Mucosa of descending colon (tissue), 3 donors: ENCODE measurements at regions not wholly inside any gene's neighbourhood (a gene's known extent, or its start where the extent isn't known, plus 50 kb on each side); places are given as distances from the start of the nearest gene placed in this dataset.

Experiments used
- ATAC-seq: fragments of 200-7000 bp; cut with Tn5 transposase; one replicate; pipeline ENCODE4 v1.9.1; 2020; ENCODE audit warnings: mild to moderate bottlenecking, moderate library complexity
- DNase-seq, 3 donors: peaks; one replicate each; pipeline ENCODE4 v3.0.0-alpha.2; 2020
- H3K36me3 ChIP-seq: fragments of 200-600 bp; one replicate; pipeline ENCODE4 v1.8.0; 2021; ENCODE audit warnings: low read depth, mild to moderate bottlenecking
- H3K4me1 ChIP-seq: fragments of 200-600 bp; one replicate; pipeline ENCODE4 v1.8.0; 2021; ENCODE audit warnings: low read depth, mild to moderate bottlenecking
- H3K4me3 ChIP-seq: fragments of 200-600 bp; one replicate; pipeline ENCODE4 v1.8.0; 2021; ENCODE audit warnings: mild to moderate bottlenecking
- H3K9me3 ChIP-seq: fragments of 200-600 bp; one replicate; pipeline ENCODE4 v1.8.0; 2021; ENCODE audit warnings: mild to moderate bottlenecking
- CTCF ChIP-seq: fragments of 200-600 bp; IDR thresholded peaks from one replicate; pipeline ENCODE4 v1.8.0; 2022; ENCODE audit warnings: antibody characterized with exemption, mild to moderate bottlenecking
- intact Hi-C, 2 donors: fragments of 100-400 bp; cut with DNase I in 1 of 2; cut with micrococcal nuclease in 1 of 2; formaldehyde crosslinking; loops; one replicate each; pipeline versions ENCODE4 v1.11.0 to v1.11.1; 2022; cut with DNase I, micrococcal nuclease
- donor health status: DM: no; HTN: no; CAD: no; lungs with moderate emphysema.
- donor health status: DM: no; HTN: no; CAD: no.
- donor health status: DM: no; HTN: yes; CAD: no.

GRCh38 chr10:25849268-25849667 is 84.8 kb upstream of the MYO3A start:
- no peak for TF ChIP-seq CTCF
- no peaks in the 10 kb centered on the region for H3K36me3 ChIP-seq
- ATAC-seq (no peak), DNase-seq (no peak)
- H3K9me3 ChIP-seq, result no peaks in the 10 kb centered on the region
- no peaks in the 10 kb centered on the region for H3K4me1 ChIP-seq
- no peak overlapping the region for H3K4me3 ChIP-seq
- intact Hi-C loops, result no loop called here

GRCh38 chr10:25849988-25850387 is 84.0 kb upstream of the MYO3A start:
- H3K36me3 ChIP-seq, result no peaks in the 10 kb centered on the region
- no peak for TF ChIP-seq CTCF
- ATAC-seq, result no peak

GRCh38 chr10:25851548-25851947 is 82.5 kb upstream of the MYO3A start:
- intact Hi-C loops, result no loop called here
- no peak overlapping the region for H3K4me3 ChIP-seq

More at GRCh38 chr10:25849988-25850387, 84.0 kb upstream of the MYO3A start:
- intact Hi-C loops, result no loop called here
- DNase-seq, result no peak
- Histone ChIP-seq H3K9me3 (no peaks in the 10 kb centered on the region), H3K4me3 (no peak overlapping the region), H3K4me1 (no peaks in the 10 kb centered on the region)

GRCh38 chr10:25852364-25852941 is 81.6 kb upstream of the MYO3A start:
- no peaks in the 10 kb centered on the region for H3K4me1 ChIP-seq
- no peak for ATAC-seq
- no peaks in the 10 kb centered on the region for H3K9me3 ChIP-seq
- no peak for DNase-seq
- no peak overlapping the region for H3K4me3 ChIP-seq
- TF ChIP-seq CTCF, result no peak
- no peaks in the 10 kb centered on the region for H3K36me3 ChIP-seq
- intact Hi-C loops, result no loop called here

More at GRCh38 chr10:25851548-25851947, 82.5 kb upstream of the MYO3A start:
- ATAC-seq (no peak), DNase-seq (no peak)
- H3K36me3 ChIP-seq, result no peaks in the 10 kb centered on the region
- H3K9me3 ChIP-seq, result no peaks in the 10 kb centered on the region
- no peaks in the 10 kb centered on the region for H3K4me1 ChIP-seq
- no peak for TF ChIP-seq CTCF

- DNase-seq (no peak), ATAC-seq (no peak)
- intact Hi-C loops, result no loop called here
- Histone ChIP-seq H3K4me3 (no peak overlapping the region), H3K36me3 (no peaks in the 10 kb centered on the region), H3K9me3 (no peaks in the 10 kb centered on the region), H3K4me1 (no peaks in the 10 kb centered on the region)
- TF ChIP-seq CTCF, result no peak
Measured at GRCh38 chr10:25858076-25858475, 76.0 kb upstream of the MYO3A start.

- DNase-seq (no peak), ATAC-seq (no peak)
- intact Hi-C loops, result no loop called here
- no peaks in the 10 kb centered on the region for H3K9me3 ChIP-seq
- TF ChIP-seq CTCF, result no peak
- H3K4me1 ChIP-seq, result no peaks in the 10 kb centered on the region
- no peak overlapping the region for H3K4me3 ChIP-seq
- no peaks in the 10 kb centered on the region for H3K36me3 ChIP-seq
Measured at GRCh38 chr10:25865267-25865666, 68.8 kb upstream of the MYO3A start.
